ENCODE measurements at regions not wholly inside any gene's neighbourhood (a gene's known extent, or its start where the extent isn't known, plus 50 kb on each side); places are given as distances from the start of the nearest gene placed in this dataset.

DNA sequence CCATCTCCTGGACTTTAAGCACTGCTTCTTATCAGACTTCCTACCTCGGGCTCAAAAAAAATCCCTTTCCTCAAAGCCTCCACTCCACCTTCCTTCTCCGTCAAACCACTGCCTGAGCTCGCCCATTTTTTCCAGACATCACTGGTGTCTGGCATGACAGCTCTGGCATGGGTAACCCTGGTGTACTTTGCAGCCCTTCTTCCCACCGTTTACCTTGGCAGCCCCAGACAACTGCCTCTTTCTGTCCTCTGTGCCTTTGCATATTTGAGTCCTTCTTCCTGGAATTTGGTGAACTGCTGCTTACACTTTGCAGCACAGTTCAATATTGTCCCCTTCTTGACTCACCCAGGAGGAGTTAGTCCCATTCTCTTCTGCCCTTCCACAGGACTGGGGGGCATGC lies 144.6 kb upstream of the TBX20 start:
- H2AFZ ChIP-seq (replicated peaks; ENCODE audit: low read length, poor library complexity), result no peak overlapping the region
- H3K4me3 ChIP-seq (ENCODE audit: insufficient read depth, low read depth, low read length), result no peak overlapping the region
- ATAC-seq (ENCODE audit: low read depth), result no peak
- no peaks in the 10 kb centered on the region for H3K9me3 ChIP-seq (ENCODE audit: control insufficient read depth, insufficient read depth, low read length)
- no peaks in the 10 kb centered on the region for H3K36me3 ChIP-seq (ENCODE audit: control insufficient read depth, insufficient read depth, low read length)
- H2BK15ac ChIP-seq (ENCODE audit: low read depth, low read length), result no peak overlapping the region
- no peak overlapping the region for H3K23ac ChIP-seq (ENCODE audit: low read depth, low read length)
- in situ Hi-C loops (cut with MboI; ENCODE audit: low sequenced_read_pairs), result no loop called here
- no peak overlapping the region for H3K27ac ChIP-seq (ENCODE audit: insufficient read depth, low read length)
- WGBS, 2 experiments (ENCODE audit: extremely low coverage in 2 of 2, insufficient read length in 1 of 2), result 36% methylated on average over 3 of the region's 4 CpGs; no CpG with 5 or more reads in 1 of the 2 experiments
- POLR2A ChIA-PET (ENCODE audit: unreplicated experiment), result no interaction called here
- no peak overlapping the region for H4K5ac ChIP-seq (ENCODE audit: low read depth, low read length)
- no peak overlapping the region for H3K4ac ChIP-seq (ENCODE audit: low read depth, low read length)
- no peak overlapping the region for H4K91ac ChIP-seq (ENCODE audit: insufficient read depth, low read depth, low read length)
- H3K79me1 ChIP-seq (ENCODE audit: low read depth in 1 of 2, low read length in 2 of 2), result no peaks in the 10 kb centered on the region
- no peak overlapping the region for H3K14ac ChIP-seq (replicated peaks; ENCODE audit: low read depth, low read length)
- no peak for DNase-seq
- H2BK5ac ChIP-seq (ENCODE audit: low read depth, low read length, poor library complexity, severe bottlenecking), result no peak overlapping the region
- H3K9me1 ChIP-seq (ENCODE audit: insufficient read depth, low read length), result no peaks in the 10 kb centered on the region
- H4K20me1 ChIP-seq (ENCODE audit: insufficient read depth, low read length), result no peaks in the 10 kb centered on the region
- no TSS peak for BruUV-seq (replicated peaks)
- H2BK120ac ChIP-seq (ENCODE audit: low read depth, low read length), result no peak overlapping the region
- no peak overlapping the region for H3K56ac ChIP-seq (ENCODE audit: extremely low read depth, insufficient read depth, low read length)
- H3K18ac ChIP-seq (ENCODE audit: low read depth, low read length), result no peak overlapping the region
- CTCF ChIA-PET, result no interaction called here
- no peak overlapping the region for H2AK5ac ChIP-seq (ENCODE audit: low read depth, low read length)
- no peak overlapping the region for H3K9ac ChIP-seq (ENCODE audit: low read depth, low read length)
- intact Hi-C loops (cut with micrococcal nuclease), result no loop called here
- TF ChIP-seq POLR2A (IDR thresholded peaks at IDR 0.05; ENCODE audit: low read depth, low read length), result no peak
- no peak for TF ChIP-seq RAD21 (IDR thresholded peaks at IDR 0.05; ENCODE audit: low read length)
- TF ChIP-seq RFX5 (IDR thresholded peaks at IDR 0.05; ENCODE audit: low read depth, low read length), result no peak
- no peak for TF ChIP-seq CHD1 (IDR thresholded peaks at IDR 0.05; ENCODE audit: low read depth, low read length)
- TF ChIP-seq BHLHE40 (IDR thresholded peaks at IDR 0.05; ENCODE audit: low read depth, low read length), result no peak
- no peak for TF ChIP-seq RCOR1 (IDR thresholded peaks at IDR 0.05; ENCODE audit: insufficient replicate concordance, low read length)
- TF ChIP-seq NFE2L2 (IDR thresholded peaks at IDR 0.05; ENCODE audit: low read depth, low read length), result no peak
- TF ChIP-seq, protein P1, sequence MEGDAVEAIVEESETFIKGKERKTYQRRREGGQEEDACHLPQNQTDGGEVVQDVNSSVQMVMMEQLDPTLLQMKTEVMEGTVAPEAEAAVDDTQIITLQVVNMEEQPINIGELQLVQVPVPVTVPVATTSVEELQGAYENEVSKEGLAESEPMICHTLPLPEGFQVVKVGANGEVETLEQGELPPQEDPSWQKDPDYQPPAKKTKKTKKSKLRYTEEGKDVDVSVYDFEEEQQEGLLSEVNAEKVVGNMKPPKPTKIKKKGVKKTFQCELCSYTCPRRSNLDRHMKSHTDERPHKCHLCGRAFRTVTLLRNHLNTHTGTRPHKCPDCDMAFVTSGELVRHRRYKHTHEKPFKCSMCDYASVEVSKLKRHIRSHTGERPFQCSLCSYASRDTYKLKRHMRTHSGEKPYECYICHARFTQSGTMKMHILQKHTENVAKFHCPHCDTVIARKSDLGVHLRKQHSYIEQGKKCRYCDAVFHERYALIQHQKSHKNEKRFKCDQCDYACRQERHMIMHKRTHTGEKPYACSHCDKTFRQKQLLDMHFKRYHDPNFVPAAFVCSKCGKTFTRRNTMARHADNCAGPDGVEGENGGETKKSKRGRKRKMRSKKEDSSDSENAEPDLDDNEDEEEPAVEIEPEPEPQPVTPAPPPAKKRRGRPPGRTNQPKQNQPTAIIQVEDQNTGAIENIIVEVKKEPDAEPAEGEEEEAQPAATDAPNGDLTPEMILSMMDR (conservative IDR thresholded peaks at IDR 0.05; ENCODE audit: low read depth, low read length), result no peak
- TF ChIP-seq, protein P2, sequence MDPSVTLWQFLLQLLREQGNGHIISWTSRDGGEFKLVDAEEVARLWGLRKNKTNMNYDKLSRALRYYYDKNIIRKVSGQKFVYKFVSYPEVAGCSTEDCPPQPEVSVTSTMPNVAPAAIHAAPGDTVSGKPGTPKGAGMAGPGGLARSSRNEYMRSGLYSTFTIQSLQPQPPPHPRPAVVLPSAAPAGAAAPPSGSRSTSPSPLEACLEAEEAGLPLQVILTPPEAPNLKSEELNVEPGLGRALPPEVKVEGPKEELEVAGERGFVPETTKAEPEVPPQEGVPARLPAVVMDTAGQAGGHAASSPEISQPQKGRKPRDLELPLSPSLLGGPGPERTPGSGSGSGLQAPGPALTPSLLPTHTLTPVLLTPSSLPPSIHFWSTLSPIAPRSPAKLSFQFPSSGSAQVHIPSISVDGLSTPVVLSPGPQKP (IDR thresholded peaks at IDR 0.05; ENCODE audit: borderline replicate concordance, low read depth, low read length), result no peak
- TF ChIP-seq MAZ (IDR thresholded peaks at IDR 0.05; ENCODE audit: borderline replicate concordance, low read depth, low read length), result no peak
- TF ChIP-seq CEBPB (IDR thresholded peaks at IDR 0.05; ENCODE audit: low read depth, low read length), result no peak
- no peak for TF ChIP-seq SMC3 (IDR thresholded peaks at IDR 0.05; ENCODE audit: low read depth, low read length)
- TF ChIP-seq FOS (IDR thresholded peaks at IDR 0.05; ENCODE audit: low read depth, low read length), result no peak
- no peak for TF ChIP-seq MAFK (IDR thresholded peaks at IDR 0.05; ENCODE audit: low read depth, low read length)
- TF ChIP-seq, protein P3, sequence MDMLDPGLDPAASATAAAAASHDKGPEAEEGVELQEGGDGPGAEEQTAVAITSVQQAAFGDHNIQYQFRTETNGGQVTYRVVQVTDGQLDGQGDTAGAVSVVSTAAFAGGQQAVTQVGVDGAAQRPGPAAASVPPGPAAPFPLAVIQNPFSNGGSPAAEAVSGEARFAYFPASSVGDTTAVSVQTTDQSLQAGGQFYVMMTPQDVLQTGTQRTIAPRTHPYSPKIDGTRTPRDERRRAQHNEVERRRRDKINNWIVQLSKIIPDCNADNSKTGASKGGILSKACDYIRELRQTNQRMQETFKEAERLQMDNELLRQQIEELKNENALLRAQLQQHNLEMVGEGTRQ (IDR thresholded peaks at IDR 0.05; ENCODE audit: low read depth, low read length), result no peak
- no peak for TF ChIP-seq MXI1 (IDR thresholded peaks at IDR 0.05; ENCODE audit: borderline replicate concordance, low read depth, low read length)
- H3K4me1 ChIP-seq (ENCODE audit: control insufficient read depth, insufficient read depth, low read length), result no peaks in the 10 kb centered on the region
- dilution Hi-C loops (cut with HindIII; ENCODE audit: low sequenced_read_pairs, unreplicated experiment), result no loop called here
- no peak overlapping the region for H3K4me2 ChIP-seq (ENCODE audit: low read depth, low read length)
- H2BK20ac ChIP-seq (ENCODE audit: low read depth, low read length), result no peak overlapping the region
- no peak overlapping the region for H2AK9ac ChIP-seq (replicated peaks; ENCODE audit: low read depth, low read length, poor library complexity)
- H4K8ac ChIP-seq (ENCODE audit: low read depth in 2 of 2, low read length in 2 of 2), result no peak overlapping the region
- H3K27me3 ChIP-seq (ENCODE audit: control insufficient read depth, insufficient read depth, low read length), result no peaks in the 10 kb centered on the region

Measured in IMR-90 (cell line).